ENCODE measurements at regions not wholly inside any gene's neighbourhood (a gene's known extent, or its start where the extent isn't known, plus 50 kb on each side); places are given as distances from the start of the nearest gene placed in this dataset.
"Not testable (repeated sequence)": the region's sequence is repeated elsewhere in the genome, so short reads cannot be mapped to it uniquely, and the experiment has no call there.

DNA sequence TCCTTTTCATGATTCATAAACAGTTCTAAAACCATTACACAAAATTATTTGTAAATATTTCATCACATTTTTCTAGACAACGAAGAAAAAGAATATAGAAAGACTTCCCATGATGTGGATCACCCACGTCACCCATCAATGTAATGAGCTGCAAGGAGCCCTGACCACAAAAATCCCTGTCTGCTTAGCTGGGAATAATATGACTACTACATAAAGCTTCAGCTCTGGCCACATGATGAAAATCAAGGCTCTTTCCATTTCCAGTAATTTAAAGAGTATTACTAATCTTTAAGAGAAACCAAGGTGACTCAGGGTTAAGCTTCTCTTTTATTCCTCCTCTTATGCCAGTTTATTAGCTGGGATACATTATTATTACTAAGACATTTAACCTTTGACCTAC is 180.8 kb upstream of the CACNA2D1 start:
- no peak for DNase-seq

DNA sequence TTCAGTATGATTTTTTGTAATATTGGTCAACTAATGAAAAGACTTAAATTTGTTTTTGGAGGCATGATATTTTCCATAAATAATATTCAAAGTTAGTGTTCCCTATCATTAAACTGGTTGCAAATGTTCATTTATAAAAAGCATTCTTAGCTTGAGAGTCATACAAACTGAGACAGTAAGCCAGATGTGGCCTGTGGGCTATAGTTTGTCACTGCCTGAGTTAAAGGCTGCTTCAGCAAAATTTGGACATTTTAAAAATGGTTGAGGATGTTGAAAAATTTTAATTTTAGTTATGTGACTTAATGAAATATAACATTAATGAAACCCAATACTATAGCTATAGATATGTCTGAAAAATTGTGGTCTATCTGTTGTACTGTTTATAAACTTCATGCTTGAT is 180.2 kb upstream of the CACNA2D1 start:
- DNase-seq = no peak

DNA sequence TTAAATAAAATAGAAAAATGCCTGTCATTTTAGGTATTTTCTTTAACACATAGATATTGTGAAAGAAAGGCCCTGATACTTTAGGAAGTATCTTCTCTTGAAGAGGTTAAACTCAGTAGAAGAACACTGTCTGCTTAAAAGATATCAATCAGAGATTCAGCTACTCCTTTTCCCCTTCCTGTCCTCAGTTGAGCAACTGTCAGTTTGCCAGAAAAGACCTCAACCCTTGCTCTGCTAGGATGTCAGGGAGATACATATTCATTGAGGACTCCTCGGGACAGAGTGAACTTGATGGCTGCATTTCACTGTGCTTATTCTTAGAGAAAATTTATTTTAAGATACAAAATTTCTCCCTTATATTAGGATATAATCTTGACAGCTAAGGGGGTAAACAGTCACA is 173.6 kb upstream of the CACNA2D1 start:
- DNase-seq = no peak

DNA sequence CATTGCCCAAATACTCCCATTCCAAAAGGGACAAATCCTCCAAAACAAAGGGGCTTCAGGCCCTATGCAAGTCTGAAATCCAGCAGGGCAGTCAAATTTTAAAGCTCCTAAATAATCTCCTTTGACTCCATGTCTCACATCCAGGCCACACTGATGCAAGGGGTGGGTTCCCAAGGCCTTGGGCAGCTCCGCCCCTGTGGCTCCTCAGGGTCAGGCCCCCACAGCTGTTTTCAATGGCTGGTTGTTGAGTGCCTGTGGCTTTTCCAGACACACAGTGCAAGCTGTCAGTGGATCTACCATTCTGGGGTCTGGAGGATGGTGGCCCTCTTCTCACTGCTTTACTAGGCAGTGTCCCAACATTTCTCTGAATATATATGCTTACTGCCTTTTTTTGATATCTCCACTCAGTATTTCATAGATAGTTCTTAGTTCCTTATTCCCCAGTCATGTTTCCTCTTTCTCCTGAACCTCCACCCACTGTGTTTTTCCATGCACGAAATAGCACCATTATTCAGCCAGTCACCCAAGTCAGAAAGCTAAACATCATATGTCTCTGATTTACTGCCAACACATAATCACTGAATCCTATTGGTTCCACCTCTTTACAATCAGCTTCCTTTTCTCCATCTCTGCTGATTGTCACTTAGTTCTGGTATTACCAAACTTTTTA is 172.6 kb upstream of the CACNA2D1 start:
- no peak for DNase-seq

DNA sequence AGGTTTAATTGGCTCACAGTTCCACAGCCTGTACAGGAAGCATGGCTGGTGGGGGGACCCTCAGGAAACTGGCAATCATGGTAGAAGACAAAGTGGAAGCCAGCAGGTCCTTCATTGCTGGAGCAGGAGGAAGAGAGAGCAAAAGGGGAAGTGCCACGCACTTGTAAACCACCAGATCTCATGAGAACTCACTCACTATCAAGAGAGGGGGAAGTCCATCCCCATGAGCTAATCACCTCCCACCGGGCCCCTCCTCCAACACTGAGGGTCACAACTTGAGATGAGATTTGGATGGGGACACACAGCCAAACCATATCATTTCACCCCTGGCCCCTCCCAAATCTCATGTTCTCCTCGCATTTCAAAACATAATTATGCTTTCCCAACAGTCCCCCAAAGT is 171.9 kb upstream of the CACNA2D1 start:
- DNase-seq = no peak

DNA sequence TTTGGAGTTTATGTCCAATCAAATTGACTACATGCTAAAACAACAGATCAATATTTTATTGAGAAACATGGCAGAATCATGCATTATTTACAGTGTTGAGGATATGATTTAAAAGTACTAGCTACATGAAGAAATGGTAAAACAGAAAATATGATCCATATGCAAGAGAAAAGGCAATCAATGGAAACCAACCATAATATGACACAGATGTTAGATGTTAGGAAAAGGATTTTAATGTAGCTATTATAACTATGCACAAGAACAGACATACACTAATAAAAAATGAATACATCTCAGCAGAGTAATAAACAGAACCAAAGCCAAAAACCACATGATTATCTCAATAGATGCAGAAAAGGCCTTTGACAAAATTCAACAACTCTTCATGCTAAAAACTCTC is 166.2 kb upstream of the CACNA2D1 start:
- DNase-seq = no peak

DNA sequence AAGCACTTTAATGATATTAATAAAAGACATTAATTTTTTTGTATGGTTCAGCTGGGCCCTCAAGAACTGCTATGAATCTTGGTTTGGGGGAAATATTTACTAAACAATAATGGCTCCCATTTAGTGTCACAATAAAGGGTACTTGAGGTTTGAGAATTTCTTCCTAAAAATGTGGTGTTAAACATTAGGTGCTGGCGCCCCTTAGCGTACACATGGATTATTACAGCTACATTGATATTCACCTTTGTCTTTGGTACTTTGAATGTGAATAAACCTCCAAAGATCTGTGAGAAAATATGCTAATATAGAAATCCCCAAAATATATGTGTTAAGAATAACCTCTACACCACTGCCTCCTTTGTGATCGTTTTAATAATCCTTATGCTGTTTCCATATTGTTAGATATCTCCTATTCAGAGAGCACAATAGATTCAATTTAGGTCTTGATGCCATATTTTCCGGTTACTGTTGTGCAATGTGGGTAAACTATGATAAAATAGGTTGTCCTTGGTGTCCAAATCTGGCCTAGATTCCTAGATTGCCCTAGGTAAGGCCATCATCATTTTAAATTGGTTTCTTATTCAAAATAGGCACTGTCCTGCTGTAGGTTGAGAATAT is 161.8 kb upstream of the CACNA2D1 start:
- no peak for DNase-seq

DNA sequence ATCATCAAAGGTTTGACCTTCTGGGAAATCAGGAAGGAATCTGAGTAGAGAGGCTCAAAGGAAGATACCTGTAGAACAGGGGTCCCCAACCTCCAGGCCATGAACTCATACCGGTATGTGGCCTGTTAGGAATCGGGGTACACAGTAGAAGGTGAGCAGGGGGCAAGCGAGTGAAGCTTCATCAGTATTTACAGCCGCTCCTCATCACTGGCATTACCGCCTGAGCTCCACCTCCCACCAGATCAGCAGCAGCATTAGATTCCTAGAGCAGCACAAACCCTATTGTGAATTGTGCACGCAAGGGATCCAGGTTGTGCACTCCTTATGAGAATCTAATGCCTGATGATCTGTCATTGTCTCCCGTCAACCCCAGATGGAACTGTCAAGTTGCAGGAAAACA is 158.5 kb upstream of the CACNA2D1 start:
- no peak for DNase-seq

DNA sequence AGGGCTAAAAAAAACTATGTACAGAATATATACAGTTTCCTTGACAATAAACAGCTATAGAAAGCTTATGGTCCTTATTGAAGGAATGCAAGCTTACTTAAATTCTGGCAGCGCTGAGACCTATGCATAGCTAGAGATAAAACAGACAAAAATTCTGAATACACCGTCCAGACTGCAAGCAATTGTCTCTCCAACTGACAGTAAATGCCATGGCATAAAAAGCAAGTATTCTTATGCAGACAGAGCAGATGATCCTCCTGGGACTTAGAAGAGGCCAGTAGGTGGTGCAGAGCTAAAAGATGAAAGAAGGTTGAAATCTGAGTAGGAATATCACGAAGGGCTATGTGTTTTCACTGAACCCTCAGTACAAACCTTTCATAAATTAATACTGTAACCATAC is 157.0 kb upstream of the CACNA2D1 start:
- no peak for DNase-seq

DNA sequence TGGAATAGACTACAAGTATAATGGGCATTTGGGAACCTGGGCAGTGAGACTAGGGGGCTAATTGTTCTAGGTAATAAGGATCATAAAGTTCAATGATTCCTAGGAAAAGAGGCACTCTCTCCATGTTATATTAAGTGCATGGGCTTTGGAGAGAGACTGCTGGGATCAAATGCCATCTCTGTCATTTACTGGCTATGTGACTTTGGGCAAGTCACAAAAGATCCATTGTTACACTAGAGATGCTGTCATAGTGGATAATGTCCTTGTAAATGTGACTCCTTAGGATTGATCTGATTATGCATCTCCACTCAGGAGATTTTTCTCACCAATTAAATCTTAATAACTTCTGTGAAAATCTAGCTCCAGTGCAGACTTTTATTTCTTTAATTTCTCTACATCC is 156.3 kb upstream of the CACNA2D1 start:
- DNase-seq = no peak

DNA sequence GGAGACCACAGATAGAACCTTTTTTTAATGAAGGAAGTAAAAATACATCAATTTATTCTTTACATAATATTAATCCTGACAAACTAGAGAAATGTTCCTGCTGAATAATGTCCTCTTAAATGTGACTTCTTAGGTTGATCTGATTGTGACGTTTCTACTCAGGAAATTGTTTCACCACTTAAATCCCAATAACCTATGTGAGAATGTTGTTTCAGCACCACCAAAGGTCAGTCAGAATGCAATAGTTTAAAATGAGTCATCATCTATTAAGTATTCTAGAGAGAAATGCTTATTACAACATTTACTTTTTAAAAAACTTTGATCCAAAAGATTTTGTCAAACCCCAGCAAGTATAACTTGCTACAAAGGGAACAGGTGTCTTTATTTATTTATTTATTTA is 155.4 kb upstream of the CACNA2D1 start:
- no peak for DNase-seq

DNA sequence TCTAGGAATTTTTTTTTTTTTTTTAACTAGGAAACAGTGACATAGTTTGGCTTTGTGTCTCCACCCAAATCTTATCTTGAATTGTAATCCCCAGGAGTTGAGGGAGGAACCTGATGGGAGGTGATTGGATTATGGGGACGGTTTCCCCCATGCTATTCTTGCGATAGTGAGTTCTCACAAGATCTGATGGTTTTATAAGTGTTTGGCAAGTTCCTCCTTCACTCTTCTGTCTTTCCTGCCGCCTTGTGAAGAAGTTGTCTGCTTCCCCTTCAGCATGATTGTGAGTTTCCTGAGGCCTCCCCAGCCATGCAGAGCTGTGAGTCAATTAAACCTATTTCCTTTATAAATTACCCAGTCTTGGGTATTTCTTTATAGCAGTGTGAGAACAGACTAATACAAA is 152.2 kb upstream of the CACNA2D1 start:
- DNase-seq = not testable (repeated sequence)

DNA sequence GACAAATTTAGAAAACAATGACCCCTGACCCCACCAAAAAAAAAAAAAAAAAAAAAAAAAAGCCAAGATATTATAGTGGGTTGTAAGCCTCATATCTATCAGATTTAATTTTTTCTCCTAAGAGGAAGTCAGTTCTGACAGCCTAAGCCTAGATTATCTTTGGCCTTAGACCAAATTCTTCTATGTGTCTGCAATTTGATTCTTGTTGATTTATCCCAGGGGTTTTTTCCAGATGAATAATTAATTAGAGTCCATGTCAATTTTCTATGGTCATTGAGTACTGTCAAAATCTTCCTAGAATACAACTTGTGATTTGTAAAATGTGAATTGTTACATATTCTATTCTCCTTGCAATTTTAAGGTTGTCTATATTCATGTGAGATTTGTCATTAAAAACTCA is 151.6 kb upstream of the CACNA2D1 start:
- DNase-seq = no peak

DNA sequence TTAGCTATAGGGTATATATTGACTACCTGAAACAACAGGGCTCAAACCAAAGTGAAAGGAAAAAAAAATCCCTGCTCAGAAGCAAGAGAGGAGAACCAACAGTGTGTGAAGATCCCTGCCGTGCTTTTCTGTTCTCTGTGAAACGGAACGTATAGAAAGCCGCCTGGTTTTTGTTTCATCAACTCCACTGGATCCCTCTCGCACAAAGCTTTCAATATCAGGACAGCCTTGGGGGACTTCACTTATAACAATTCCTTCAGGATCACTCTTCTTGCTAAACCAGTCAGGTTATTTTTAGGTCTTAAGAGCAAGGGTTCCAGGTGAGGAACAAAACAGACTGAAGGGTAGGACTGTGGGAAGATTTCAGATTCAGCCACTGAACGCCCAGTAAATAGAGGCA is 151.1 kb upstream of the CACNA2D1 start:
- DNase-seq = no peak

DNA sequence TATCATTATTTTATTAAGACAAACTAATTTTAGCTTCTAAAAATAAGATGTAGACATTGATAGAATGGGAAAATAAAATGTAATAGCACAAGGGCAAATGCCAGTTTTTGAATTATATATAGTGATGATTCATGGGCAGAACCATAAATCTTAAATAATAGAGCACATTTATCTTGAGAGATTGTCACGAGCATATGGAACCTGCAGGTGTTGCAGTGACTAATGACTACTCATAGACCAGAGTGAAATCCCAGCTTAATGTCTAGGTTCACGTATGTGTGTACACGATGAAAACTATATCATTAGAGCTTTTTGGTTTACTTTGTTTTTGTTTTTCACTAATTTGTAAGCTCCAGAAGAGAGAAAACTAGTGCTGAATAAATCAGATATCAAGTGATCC is 150.2 kb upstream of the CACNA2D1 start:
- no peak for DNase-seq

DNA sequence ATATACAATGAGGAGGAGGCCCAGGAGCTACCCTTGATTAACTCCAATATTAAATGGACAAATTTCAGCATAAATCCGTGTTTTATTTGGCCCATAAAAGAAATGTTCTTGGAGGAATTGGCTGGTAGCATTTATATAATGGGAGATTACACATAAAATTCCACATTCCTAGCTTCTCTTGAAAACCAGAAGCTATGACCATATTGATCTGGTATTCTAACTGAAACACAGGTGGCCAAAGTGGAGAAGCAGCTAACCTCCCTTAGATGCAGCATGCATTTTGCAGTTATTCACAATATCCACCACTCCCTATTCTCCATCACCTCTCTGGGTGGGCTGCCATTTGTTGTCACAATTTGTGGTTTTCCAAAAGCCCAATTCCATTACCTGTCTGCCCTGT is 148.8 kb upstream of the CACNA2D1 start:
- no peak for DNase-seq

DNA sequence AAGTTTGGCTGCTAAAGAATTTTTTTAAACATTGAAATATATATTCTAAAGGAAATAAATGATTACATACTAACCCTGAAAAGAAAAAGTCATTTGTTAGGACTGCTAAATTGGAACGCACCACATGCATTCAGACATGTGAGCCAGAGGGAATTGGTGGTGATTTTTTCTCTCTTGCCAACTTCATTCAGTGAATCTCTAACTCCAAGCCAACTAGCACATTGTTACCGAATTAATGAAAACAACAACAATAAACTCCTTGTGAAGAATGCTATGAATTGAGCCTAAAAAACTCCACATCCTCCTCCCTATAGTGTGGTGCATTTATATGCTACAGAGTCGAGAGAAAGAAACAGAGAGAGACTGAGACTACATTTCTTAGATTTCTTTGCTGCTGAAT is 135.5 kb upstream of the CACNA2D1 start:
- DNase-seq = no peak

DNA sequence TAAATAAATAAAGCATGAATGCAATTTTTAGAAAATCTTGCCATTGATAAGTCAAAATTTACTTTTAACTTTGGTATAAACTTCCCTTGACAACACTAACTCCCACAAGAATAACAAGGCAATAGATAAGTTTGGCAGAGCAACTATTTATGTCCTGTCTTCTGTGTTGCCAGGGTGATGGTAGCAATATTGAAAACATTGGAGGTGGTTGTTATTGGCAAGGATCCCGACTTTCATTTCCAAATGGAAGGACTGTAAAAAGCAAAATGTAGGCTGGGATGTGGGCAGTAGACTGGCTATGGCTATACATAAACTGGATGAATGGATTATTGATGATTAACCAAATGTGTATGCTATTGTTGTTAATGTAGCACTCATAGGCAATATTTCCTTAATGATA is 134.9 kb upstream of the CACNA2D1 start:
- no peak for DNase-seq

DNA sequence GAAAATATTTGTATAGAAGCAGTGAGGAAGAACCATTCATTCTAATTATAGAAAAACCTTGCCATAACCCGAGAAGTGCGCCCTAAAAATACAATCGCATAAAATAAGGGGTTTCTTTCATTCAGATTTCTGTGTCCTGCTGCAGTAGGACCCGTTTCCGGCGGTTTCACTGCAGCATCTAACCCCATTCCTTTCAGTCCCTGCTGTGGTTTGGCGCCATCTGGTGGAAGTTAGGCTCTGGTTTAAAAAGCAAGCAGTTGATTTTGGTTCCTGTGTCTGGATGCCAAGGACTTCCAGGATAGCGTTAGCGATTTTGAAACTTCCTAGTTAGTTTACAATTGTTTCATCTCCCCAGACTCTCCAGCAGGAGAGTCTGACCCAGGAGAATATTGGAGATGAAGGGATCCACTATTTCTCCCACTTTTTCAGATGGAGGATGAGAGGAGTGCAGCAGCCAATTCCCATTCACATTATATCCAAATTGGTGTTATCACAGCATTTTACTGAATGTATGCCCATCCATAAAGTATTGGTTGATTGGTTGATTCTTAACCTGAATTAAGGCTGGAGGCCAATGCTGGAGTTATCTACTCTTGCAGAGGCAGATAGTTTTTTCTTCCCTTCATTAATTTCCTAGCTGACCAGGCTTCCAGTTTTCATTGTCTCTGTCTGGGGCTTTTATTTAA is 128.8 kb upstream of the CACNA2D1 start:
- DNase-seq = peak; percentile 81

DNA sequence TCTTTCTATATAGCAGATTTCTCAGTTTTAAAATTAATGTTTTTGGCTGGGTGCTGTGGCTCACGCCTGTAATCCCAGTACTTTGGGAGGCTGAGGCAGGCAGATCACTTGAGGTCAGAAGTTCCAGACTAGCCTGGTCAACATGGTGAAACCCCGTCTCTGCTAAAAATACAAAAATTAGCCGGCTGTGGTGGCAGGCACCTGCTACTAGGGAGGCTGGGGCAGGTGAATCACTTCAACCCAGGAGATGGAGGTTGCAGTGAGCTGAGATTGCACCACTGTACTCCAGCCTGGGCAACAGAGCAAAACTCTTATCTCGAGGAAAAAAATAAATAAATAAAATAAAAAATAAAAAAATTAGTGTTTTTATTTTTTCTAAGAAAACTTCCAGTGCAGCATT is 127.5 kb upstream of the CACNA2D1 start:
- not testable (repeated sequence) for DNase-seq

DNA sequence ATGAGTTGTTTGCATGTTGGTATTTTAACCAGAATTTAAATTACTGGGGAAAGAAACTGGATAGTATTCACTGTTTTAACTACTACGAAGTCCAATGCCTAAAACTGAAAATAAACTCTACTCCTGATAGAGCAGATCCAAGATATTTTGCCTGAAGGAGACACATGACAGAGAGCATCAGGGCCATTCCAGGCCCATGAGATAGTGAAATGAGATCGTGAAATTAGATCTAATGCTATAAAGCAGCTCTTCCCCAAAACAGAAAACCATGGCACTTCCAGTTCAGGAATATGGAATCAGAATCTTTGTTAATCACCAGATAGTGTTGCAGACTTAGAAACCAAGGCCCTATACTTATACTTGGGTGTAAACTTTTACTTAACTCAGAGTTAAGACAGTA is 124.3 kb upstream of the CACNA2D1 start:
- DNase-seq = no peak

DNA sequence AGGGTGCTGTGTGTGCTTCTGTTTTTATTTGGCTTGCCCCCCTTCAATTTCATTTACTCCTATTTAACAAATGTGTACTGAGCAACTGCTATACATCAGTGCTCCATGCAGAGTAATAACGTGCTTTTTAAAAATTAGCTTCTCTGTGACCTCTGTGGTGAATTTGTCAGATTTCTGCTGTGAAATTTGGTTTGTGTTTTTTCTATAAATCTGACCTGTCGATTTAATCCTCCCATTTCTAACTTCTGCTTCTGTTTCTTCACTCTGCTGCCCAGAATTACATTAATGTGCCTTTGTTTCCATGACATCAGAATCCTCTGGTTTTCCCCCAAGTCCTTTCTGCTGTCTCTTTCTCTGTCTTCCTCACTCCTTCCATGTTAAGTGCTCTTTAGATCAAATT is 123.8 kb upstream of the CACNA2D1 start:
- no peak for DNase-seq

DNA sequence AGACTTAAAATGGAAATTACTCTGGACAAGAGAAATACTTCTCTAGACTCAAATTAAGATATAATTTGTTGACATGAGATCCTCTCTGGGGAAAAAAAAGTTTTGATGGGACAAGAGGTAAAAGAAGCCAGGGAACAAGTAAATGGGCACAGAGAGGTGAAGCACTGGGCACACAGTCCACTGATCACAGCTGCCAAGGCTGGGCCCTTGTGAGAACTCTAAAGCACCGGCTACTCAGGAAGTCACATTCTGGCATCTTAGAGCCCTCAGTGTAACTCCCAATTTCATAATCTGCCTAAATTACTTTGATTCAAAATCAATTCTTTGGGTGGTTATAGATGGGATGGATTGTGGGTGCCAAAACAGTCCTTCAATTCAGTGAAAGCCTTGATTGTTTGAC is 123.2 kb upstream of the CACNA2D1 start:
- DNase-seq = no peak

DNA sequence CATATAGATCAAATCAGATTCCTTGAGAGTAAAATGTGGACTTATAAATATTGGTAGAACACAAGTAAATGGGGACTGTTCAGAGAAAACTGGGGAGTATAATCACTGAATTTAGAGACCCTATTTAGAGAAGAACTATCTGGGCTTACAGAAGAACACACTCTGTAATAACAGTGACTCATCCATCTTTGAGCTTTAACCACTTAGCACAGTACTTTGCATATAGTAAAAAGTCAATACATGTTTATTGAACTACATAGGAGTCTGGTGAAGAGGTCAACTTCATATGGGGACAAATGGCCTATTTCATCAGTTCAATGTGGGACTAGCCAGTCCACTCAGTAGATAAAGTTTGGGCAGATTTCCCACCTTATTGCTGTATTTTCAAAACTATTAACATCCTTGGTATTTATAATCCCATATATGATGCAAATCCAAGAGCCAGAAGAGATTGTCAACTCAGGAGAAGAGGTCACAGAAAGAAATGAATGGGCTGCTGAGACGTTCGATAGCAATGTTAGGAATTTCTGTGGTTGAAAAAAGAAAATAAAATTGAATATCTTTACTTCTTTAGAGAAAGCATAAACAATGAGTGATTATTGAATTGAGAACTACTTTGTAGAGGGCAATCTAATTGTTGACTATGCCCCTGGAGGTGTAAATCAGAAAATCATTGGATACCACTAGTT is 119.3 kb upstream of the CACNA2D1 start:
- no peak for DNase-seq
